Activated CD4-positive, alpha-beta memory T cell treated with anti-CD3 and anti-CD28 coated beads for 36 hours (primary cell): ENCODE measurements at regions not wholly inside any gene's neighbourhood (a gene's known extent, or its start where the extent isn't known, plus 50 kb on each side); places are given as distances from the start of the nearest gene placed in this dataset.

ENCODE experiments used
- CTCF ChIA-PET: fragments of 350-600 bp; sonication (Branson Sonifier 250); formaldehyde crosslinking; loops from one replicate; lab custom pipeline; 2021; ENCODE audit warnings: antibody characterized with exemption, inconsistent platforms; lab: Charles Lee
- POLR2A ChIA-PET: fragments of 350-600 bp; sonication (Branson Sonifier 250); formaldehyde crosslinking; loops from one replicate; lab custom pipeline; 2021; ENCODE audit warnings: antibody characterized with exemption; lab: Charles Lee
- DNase-seq: peaks from one replicate; pipeline ENCODE4 v3.0.0-alpha.2; 2020
- H3K27ac Mint-ChIP-seq: one replicate; pipeline ENCODE4 v1.8.0; 2021; ENCODE audit warnings: mixed read lengths
- H3K27me3 Mint-ChIP-seq: one replicate; pipeline ENCODE4 v1.8.0; 2021; ENCODE audit warnings: mixed read lengths
- H3K36me3 Mint-ChIP-seq: one replicate; pipeline ENCODE4 v1.8.0; 2021; ENCODE audit warnings: mixed read lengths
- H3K4me1 Mint-ChIP-seq: one replicate; pipeline ENCODE4 v1.8.0; 2021; ENCODE audit warnings: low read depth, mixed read lengths
- H3K4me3 Mint-ChIP-seq: one replicate; pipeline ENCODE4 v1.8.0; 2021; ENCODE audit warnings: mild to moderate bottlenecking, mixed read lengths
- H3K9me3 Mint-ChIP-seq: one replicate; pipeline ENCODE4 v1.8.0; 2021; ENCODE audit warnings: mixed read lengths
- intact Hi-C: fragments of 100-400 bp; cut with micrococcal nuclease; formaldehyde crosslinking; loops from one replicate; pipeline ENCODE4 v1.15.1; 2023

GRCh38 chr7:110156511-110156910, 934.4 kb upstream of the LRRN3 start:
- H3K36me3 Mint-ChIP-seq = no peaks in the 10 kb centered on the region
- CTCF ChIA-PET = no interaction called here

GRCh38 chr7:110157631-110158362, 933.1 kb upstream of the LRRN3 start:
- ChIA-PET CTCF (no interaction called here), POLR2A (no interaction called here)
- no peak overlapping the region for H3K4me3 Mint-ChIP-seq
- no peaks in the 10 kb centered on the region for H3K36me3 Mint-ChIP-seq
- no peaks in the 10 kb centered on the region for H3K4me1 Mint-ChIP-seq
- H3K27me3 Mint-ChIP-seq = no peaks in the 10 kb centered on the region
- H3K27ac Mint-ChIP-seq = no peak overlapping the region
- intact Hi-C loops = no loop called here
- DNase-seq = no peak
- no peaks in the 10 kb centered on the region for H3K9me3 Mint-ChIP-seq

More at GRCh38 chr7:110156511-110156910, 934.4 kb upstream of the LRRN3 start:
- Mint-ChIP-seq H3K4me3 (no peak overlapping the region), H3K4me1 (no peaks in the 10 kb centered on the region), H3K27ac (no peak overlapping the region), H3K27me3 (no peaks in the 10 kb centered on the region), H3K9me3 (no peaks in the 10 kb centered on the region)
- intact Hi-C loops = no loop called here
- no peak for DNase-seq
- POLR2A ChIA-PET = no interaction called here

- ChIA-PET CTCF (no interaction called here), POLR2A (no interaction called here)
- intact Hi-C loops = no loop called here
- Mint-ChIP-seq H3K36me3 (no peaks in the 10 kb centered on the region), H3K9me3 (no peaks in the 10 kb centered on the region), H3K4me3 (no peak overlapping the region), H3K4me1 (no peaks in the 10 kb centered on the region), H3K27me3 (no peaks in the 10 kb centered on the region), H3K27ac (no peak overlapping the region)
- no peak for DNase-seq
These were observed 922.9 kb upstream of the LRRN3 start for GRCh38 chr7:110168010-110168409.

- H3K36me3 Mint-ChIP-seq = no peaks in the 10 kb centered on the region
- no peaks in the 10 kb centered on the region for H3K9me3 Mint-ChIP-seq
- ChIA-PET POLR2A (no interaction called here), CTCF (interaction anchor here (0.6 kb wide), 1 partner anchor 200 kb away, joined by 3 read pairs; no protein-coding TSS in a partner anchor)
- H3K27me3 Mint-ChIP-seq = no peaks in the 10 kb centered on the region
- no peak overlapping the region for H3K27ac Mint-ChIP-seq
- no peaks in the 10 kb centered on the region for H3K4me1 Mint-ChIP-seq
- no peak for DNase-seq
- no peak overlapping the region for H3K4me3 Mint-ChIP-seq
- intact Hi-C loops = no loop called here
These were observed 920.1 kb upstream of the LRRN3 start for GRCh38 chr7:110170841-110171240.

DNA sequence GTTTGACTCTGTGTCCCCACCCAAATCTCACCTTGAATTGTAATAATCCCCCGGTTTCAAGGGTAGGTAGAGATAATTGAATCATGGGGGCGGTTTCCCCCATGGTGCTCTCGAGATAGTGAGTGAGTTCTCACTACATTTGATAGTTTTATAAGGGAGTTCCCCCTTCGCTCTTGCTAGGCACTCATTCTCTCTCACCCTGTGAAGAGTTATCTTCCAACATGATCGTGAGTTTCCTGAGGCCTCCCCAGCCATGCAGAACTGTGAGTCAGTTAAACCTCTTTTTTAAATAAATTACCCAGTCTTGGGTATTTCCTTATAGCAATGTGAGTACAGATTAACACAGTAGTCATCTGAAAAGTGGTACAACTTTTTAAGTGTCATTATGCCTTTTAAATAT, 913.5 kb upstream of the LRRN3 start:
- ChIA-PET POLR2A (no interaction called here), CTCF (no interaction called here)
- no peak overlapping the region for H3K4me3 Mint-ChIP-seq
- no peak overlapping the region for H3K27ac Mint-ChIP-seq
- intact Hi-C loops = no loop called here
- no peaks in the 10 kb centered on the region for H3K9me3 Mint-ChIP-seq
- no peaks in the 10 kb centered on the region for H3K4me1 Mint-ChIP-seq
- DNase-seq = no peak
- H3K36me3 Mint-ChIP-seq = no peaks in the 10 kb centered on the region
- H3K27me3 Mint-ChIP-seq = no peaks in the 10 kb centered on the region

GRCh38 chr7:110179037-110179436, 911.9 kb upstream of the LRRN3 start:
- ChIA-PET CTCF (no interaction called here), POLR2A (no interaction called here)
- H3K9me3 Mint-ChIP-seq = no peaks in the 10 kb centered on the region
- H3K4me3 Mint-ChIP-seq = no peak overlapping the region
- DNase-seq = no peak
- no peaks in the 10 kb centered on the region for H3K4me1 Mint-ChIP-seq
- H3K27ac Mint-ChIP-seq = no peak overlapping the region
- H3K27me3 Mint-ChIP-seq = no peaks in the 10 kb centered on the region
- H3K36me3 Mint-ChIP-seq = no peaks in the 10 kb centered on the region
- intact Hi-C loops = no loop called here

DNA sequence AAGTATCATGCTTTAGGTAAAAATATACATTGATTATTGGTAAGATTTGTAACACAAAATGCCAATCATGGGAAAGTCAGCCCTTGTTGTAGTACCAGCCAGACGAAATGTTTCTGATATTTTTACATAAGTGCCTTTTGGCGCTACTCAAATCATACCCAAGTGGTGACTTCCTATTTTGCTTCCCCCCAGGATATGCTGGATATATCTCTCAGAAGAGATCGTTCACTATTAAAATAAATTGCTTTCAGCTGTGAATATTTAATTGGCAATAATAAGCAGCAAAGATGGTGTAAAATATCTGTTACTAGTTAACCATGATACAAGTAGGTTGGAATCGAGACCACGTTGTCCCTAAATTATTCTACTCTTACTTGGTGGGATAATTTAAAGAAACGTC, 909.2 kb upstream of the LRRN3 start:
- no peaks in the 10 kb centered on the region for H3K27me3 Mint-ChIP-seq

GRCh38 chr7:110186334-110186733, 904.6 kb upstream of the LRRN3 start:
- Mint-ChIP-seq H3K27me3 (no peaks in the 10 kb centered on the region), H3K4me3 (no peak overlapping the region), H3K27ac (no peak overlapping the region), H3K4me1 (no peaks in the 10 kb centered on the region), H3K36me3 (no peaks in the 10 kb centered on the region), H3K9me3 (no peaks in the 10 kb centered on the region)
- CTCF ChIA-PET = no interaction called here
- POLR2A ChIA-PET = no interaction called here
- DNase-seq = no peak
- intact Hi-C loops = no loop called here

More for the DNA sequence above, 909.2 kb upstream of the LRRN3 start:
- H3K9me3 Mint-ChIP-seq = no peaks in the 10 kb centered on the region
- CTCF ChIA-PET = no interaction called here
- no peaks in the 10 kb centered on the region for H3K4me1 Mint-ChIP-seq
- no peak for DNase-seq
- intact Hi-C loops = no loop called here
- H3K4me3 Mint-ChIP-seq = no peak overlapping the region
- no peaks in the 10 kb centered on the region for H3K36me3 Mint-ChIP-seq
- POLR2A ChIA-PET = no interaction called here
- no peak overlapping the region for H3K27ac Mint-ChIP-seq

DNA sequence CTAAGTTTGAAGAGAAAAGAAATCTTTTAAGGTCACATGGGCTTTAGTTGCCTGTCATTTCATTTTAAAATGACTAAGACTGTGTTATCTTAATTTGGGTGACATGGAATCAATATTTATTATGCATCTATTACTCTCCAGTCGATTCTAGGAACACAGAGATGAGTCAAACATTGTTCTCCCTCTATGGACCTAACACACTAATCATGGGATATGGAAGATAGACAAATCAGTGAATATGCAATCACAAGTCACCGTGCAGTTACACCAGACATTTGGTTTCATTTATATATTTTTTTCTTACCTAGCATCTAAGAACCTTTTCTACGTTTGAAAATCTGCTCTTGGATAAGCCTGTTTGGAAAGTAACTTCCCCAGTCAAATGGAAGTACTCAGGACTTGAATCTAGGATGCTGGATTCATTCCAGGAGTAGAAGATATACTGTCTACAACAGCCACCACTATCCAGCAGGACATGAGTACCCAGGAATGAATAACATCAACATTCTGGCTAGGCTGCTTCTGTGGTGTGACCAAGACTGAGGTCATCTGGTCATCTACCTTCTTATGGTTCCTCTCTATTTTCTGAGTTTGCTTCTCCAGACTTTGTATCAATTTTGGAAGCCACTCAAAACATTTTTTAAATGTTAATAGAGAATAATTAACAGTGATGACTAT, 902.9 kb upstream of the LRRN3 start:
- POLR2A ChIA-PET = no interaction called here
- Mint-ChIP-seq H3K27ac (no peak overlapping the region), H3K9me3 (no peaks in the 10 kb centered on the region), H3K4me3 (no peak overlapping the region), H3K4me1 (no peaks in the 10 kb centered on the region), H3K27me3 (no peaks in the 10 kb centered on the region), H3K36me3 (no peaks in the 10 kb centered on the region)
- intact Hi-C loops = no loop called here
- DNase-seq = no peak
- CTCF ChIA-PET = no interaction called here

- no peak overlapping the region for H3K4me3 Mint-ChIP-seq
- intact Hi-C loops = no loop called here
- CTCF ChIA-PET = no interaction called here
- H3K4me1 Mint-ChIP-seq = no peaks in the 10 kb centered on the region
- H3K27me3 Mint-ChIP-seq = peaks cover 2% of the 10 kb centered on the region
- POLR2A ChIA-PET = no interaction called here
- no peaks in the 10 kb centered on the region for H3K9me3 Mint-ChIP-seq
- no peak overlapping the region for H3K27ac Mint-ChIP-seq
- no peaks in the 10 kb centered on the region for H3K36me3 Mint-ChIP-seq
- DNase-seq = no peak
These were observed 886.4 kb upstream of the LRRN3 start for GRCh38 chr7:110204527-110204926.

- POLR2A ChIA-PET = no interaction called here
These were observed 885.0 kb upstream of the LRRN3 start for GRCh38 chr7:110205899-110206298.

GRCh38 chr7:110209884-110210283, 881.0 kb upstream of the LRRN3 start:
- no peak overlapping the region for H3K4me3 Mint-ChIP-seq
- intact Hi-C loops = no loop called here
- no peak overlapping the region for H3K27ac Mint-ChIP-seq
- H3K27me3 Mint-ChIP-seq = peaks cover under 1% of the 10 kb centered on the region
- no peaks in the 10 kb centered on the region for H3K36me3 Mint-ChIP-seq
- peaks cover 7% of the 10 kb centered on the region for H3K9me3 Mint-ChIP-seq
- ChIA-PET POLR2A (no interaction called here), CTCF (no interaction called here)
- no peaks in the 10 kb centered on the region for H3K4me1 Mint-ChIP-seq
- DNase-seq = no peak

More at GRCh38 chr7:110205899-110206298, 885.0 kb upstream of the LRRN3 start:
- CTCF ChIA-PET = no interaction called here
- H3K9me3 Mint-ChIP-seq = no peaks in the 10 kb centered on the region
- DNase-seq = no peak
- no peak overlapping the region for H3K27ac Mint-ChIP-seq
- no peaks in the 10 kb centered on the region for H3K36me3 Mint-ChIP-seq
- intact Hi-C loops = no loop called here
- H3K27me3 Mint-ChIP-seq = peaks cover 2% of the 10 kb centered on the region
- H3K4me3 Mint-ChIP-seq = no peak overlapping the region
- H3K4me1 Mint-ChIP-seq = no peaks in the 10 kb centered on the region
